H1 (cell line): ENCODE measurements at regions not wholly inside any gene's neighbourhood (a gene's known extent, or its start where the extent isn't known, plus 50 kb on each side); places are given as distances from the start of the nearest gene placed in this dataset.

Source experiments
- CTCF ChIA-PET: fragments of 300-600 bp; sonication (Branson Sonifier 250); formaldehyde crosslinking; loops from one replicate; lab custom pipeline; 2021; ENCODE audit not compliant: partially characterized antibody; lab: Charles Lee
- POLR2A ChIA-PET: fragments of 300-600 bp; sonication (Branson Sonifier 250); formaldehyde crosslinking; loops from one replicate; lab custom pipeline; 2021; ENCODE audit warnings: inconsistent platforms; ENCODE audit not compliant: partially characterized antibody; lab: Charles Lee
- DNase-seq, 2 experiments: peaks; one replicate each; pipeline versions ENCODE4 v3.0.0 to v3.0.0-alpha.2; 2010 to 2022; ENCODE audit warnings: low spot score in 2 of 2, low read depth in 1 of 2, mixed read lengths in 1 of 2
- FAIRE-seq: peaks from 2 replicates; lab custom pipeline; 2011; peaks lifted over from hg19 to GRCh38; lab: Jason Lieb, UNC
- H2AFZ ChIP-seq: 2 replicates; pipeline ENCODE4 v1.8.1; 2012; ENCODE audit warnings: low read length, inconsistent platforms
- H2AK5ac ChIP-seq: 2 replicates; pipeline ENCODE4 v1.6.1; 2013; ENCODE audit warnings: low read depth, low read length
- H2BK120ac ChIP-seq: replicated peaks from 2 replicates; pipeline ENCODE3; 2013; ENCODE audit warnings: low read depth, low read length, inconsistent platforms
- H2BK12ac ChIP-seq: 2 replicates; pipeline ENCODE4 v1.6.1; 2013; ENCODE audit warnings: low read depth, low read length
- H2BK15ac ChIP-seq: 2 replicates; pipeline ENCODE4 v1.6.1; 2013; ENCODE audit warnings: low read length
- H2BK20ac ChIP-seq: 2 replicates; pipeline ENCODE4 v1.6.1; 2013; ENCODE audit warnings: low read length
- H2BK5ac ChIP-seq: 2 replicates; pipeline ENCODE4 v1.6.1; 2013; ENCODE audit warnings: low read depth, low read length
- H3K14ac ChIP-seq: 2 replicates; pipeline ENCODE4 v1.6.1; 2013; ENCODE audit warnings: inconsistent platforms; ENCODE audit not compliant: insufficient read length
- H3K18ac ChIP-seq: 2 replicates; pipeline ENCODE4 v1.6.1; 2013; ENCODE audit warnings: low read length; ENCODE audit errors: extremely low read depth
- H3K23ac ChIP-seq: 2 replicates; pipeline ENCODE4 v1.6.1; 2013; ENCODE audit warnings: inconsistent platforms; ENCODE audit not compliant: insufficient read length
- H3K23me2 ChIP-seq: 2 replicates; pipeline ENCODE4 v1.6.1; 2013; ENCODE audit warnings: low read depth, low read length
- H3K27ac ChIP-seq: 2 replicates; pipeline ENCODE4 v1.6.1; 2011; ENCODE audit warnings: low read depth, low read length, inconsistent platforms
- H3K27me3 ChIP-seq, 4 experiments: replicated peaks in 1 of 4; 1 replicate in 1 of 4; 2 replicates in 3 of 4; pipeline versions ENCODE4 v1.6.1 to v1.8.1; 2011 to 2013; ENCODE audit warnings: low read length in 3 of 4, mild to moderate bottlenecking in 3 of 4, inconsistent platforms in 2 of 4, mixed read lengths in 2 of 4, moderate library complexity in 1 of 4; ENCODE audit not compliant: control insufficient read depth in 3 of 4, insufficient read depth in 3 of 4; ENCODE audit errors: extremely low read depth in 1 of 4
- H3K36me3 ChIP-seq, 4 experiments: 2 replicates each; pipeline versions ENCODE4 v1.6.1 to v1.8.1; 2011 to 2013; ENCODE audit warnings: mild to moderate bottlenecking in 4 of 4, low read length in 3 of 4, moderate library complexity in 2 of 4, control low read depth in 1 of 4, inconsistent platforms in 1 of 4; ENCODE audit not compliant: insufficient read depth in 4 of 4, control insufficient read depth in 2 of 4
- H3K4ac ChIP-seq: replicated peaks from 2 replicates; pipeline ENCODE3; 2013; ENCODE audit warnings: low read length, low read depth, mixed read lengths, inconsistent platforms; ENCODE audit not compliant: insufficient read length
- H3K4me1 ChIP-seq, 4 experiments: replicated peaks in 1 of 4; 1 replicate in 1 of 4; 2 replicates in 3 of 4; pipeline versions ENCODE4 v1.6.1 to v1.8.1; 2011 to 2013; ENCODE audit warnings: low read length in 3 of 4, inconsistent platforms in 2 of 4, mixed read lengths in 1 of 4; ENCODE audit not compliant: insufficient read depth in 4 of 4, control insufficient read depth in 3 of 4
- H3K4me2 ChIP-seq, 2 experiments: 2 replicates each; pipeline versions ENCODE4 v1.6.1 to v1.8.1; 2011 to 2013; ENCODE audit warnings: low read depth in 2 of 2, low read length in 2 of 2, control low read depth in 1 of 2, inconsistent platforms in 1 of 2, mild to moderate bottlenecking in 1 of 2; ENCODE audit not compliant: insufficient read depth in 1 of 2
- H3K4me3 ChIP-seq, 4 experiments: fragments of 200-600, 300-600 bp in 1 of 4; sonication (generic), shearing (Covaris generic), sonication (Bioruptor Twin) in 1 of 4; 2 replicates each; pipeline versions ENCODE4 v1.5.1 to v1.8.1; 2011 to 2016; ENCODE audit warnings: low read length in 4 of 4, low read depth in 3 of 4, control low read depth in 2 of 4, inconsistent platforms in 2 of 4, mild to moderate bottlenecking in 2 of 4, mixed read lengths in 1 of 4, moderate library complexity in 1 of 4; ENCODE audit not compliant: insufficient read depth in 2 of 4; ENCODE audit errors: extremely low read depth in 1 of 4
- H3K56ac ChIP-seq: replicated peaks from 2 replicates; pipeline ENCODE3; 2013; ENCODE audit warnings: low read depth, mild to moderate bottlenecking, mixed read lengths, low read length, inconsistent platforms; ENCODE audit not compliant: insufficient read length
- H3K79me1 ChIP-seq: 2 replicates; pipeline ENCODE4 v1.6.1; 2013; ENCODE audit warnings: low read depth, low read length, control low read depth
- H3K79me2 ChIP-seq, 2 experiments: 2 replicates each; pipeline versions ENCODE4 v1.6.1 to v1.8.1; 2012 to 2013; ENCODE audit warnings: low read length in 2 of 2, mild to moderate bottlenecking in 2 of 2, inconsistent platforms in 1 of 2; ENCODE audit not compliant: insufficient read depth in 2 of 2, control insufficient read depth in 1 of 2
- H3K9ac ChIP-seq, 4 experiments: replicated peaks in 1 of 4; 1 replicate in 1 of 4; 2 replicates in 3 of 4; pipeline versions ENCODE4 v1.6.1 to v1.8.1; 2011 to 2013; ENCODE audit warnings: low read depth in 3 of 4, low read length in 3 of 4, control low read depth in 2 of 4, mild to moderate bottlenecking in 2 of 4, moderate library complexity in 2 of 4, inconsistent platforms in 1 of 4; ENCODE audit errors: extremely low read depth in 1 of 4
- H3K9me3 ChIP-seq, 2 experiments: 2 replicates each; pipeline versions ENCODE4 v1.6.1 to v1.8.1; 2012 to 2013; ENCODE audit warnings: mild to moderate bottlenecking in 2 of 2, moderate library complexity in 2 of 2, control low read depth in 1 of 2, inconsistent platforms in 1 of 2, low read depth in 1 of 2, low read length in 1 of 2, mixed read lengths in 1 of 2; ENCODE audit not compliant: insufficient read depth in 2 of 2
- H4K20me1 ChIP-seq, 2 experiments: replicated peaks in 1 of 2; 2 replicates each; pipeline versions ENCODE3 to v1.8.1; 2011 to 2013; ENCODE audit warnings: inconsistent platforms in 2 of 2, low read length in 2 of 2, mild to moderate bottlenecking in 1 of 2; ENCODE audit not compliant: insufficient read depth in 2 of 2, control insufficient read depth in 1 of 2
- H4K5ac ChIP-seq: 2 replicates; pipeline ENCODE4 v1.6.1; 2013; ENCODE audit warnings: low read length, low read depth, mixed read lengths, inconsistent platforms; ENCODE audit not compliant: insufficient read length
- H4K8ac ChIP-seq: 2 replicates; pipeline ENCODE4 v1.8.0; 2013; ENCODE audit warnings: mild to moderate bottlenecking, moderate library complexity, low read length, inconsistent platforms; ENCODE audit not compliant: insufficient read depth; ENCODE audit errors: extremely low read depth
- H4K91ac ChIP-seq: replicated peaks from 2 replicates; pipeline ENCODE3; 2013; ENCODE audit warnings: low read length, mixed read lengths, inconsistent platforms; ENCODE audit not compliant: insufficient read length
- BCL11A ChIP-seq, 2 experiments: IDR thresholded peaks; one replicate each; pipeline ENCODE4 v1.6.1; 2011; ENCODE audit warnings: low read depth in 2 of 2, low read length in 2 of 2, mild to moderate bottlenecking in 2 of 2
- CBX8 ChIP-seq: fragments of 300-800, 300-1000 bp; sonication (generic); IDR thresholded peaks from 2 replicates; pipeline ENCODE4 v1.7.1; 2016; ENCODE audit warnings: low read depth, low read length, borderline replicate concordance
- CREB1 ChIP-seq: IDR thresholded peaks from 2 replicates; pipeline ENCODE4 v1.6.1; 2012; ENCODE audit warnings: inconsistent platforms
- HDAC6 ChIP-seq: IDR thresholded peaks from one replicate; pipeline ENCODE4 v1.7.1; 2012; ENCODE audit warnings: low read depth, mild to moderate bottlenecking, inconsistent platforms, low read length, moderate library complexity
- POU5F1 ChIP-seq: IDR thresholded peaks from 2 replicates; pipeline ENCODE4 v1.6.1; 2011; ENCODE audit warnings: low read depth, mild to moderate bottlenecking, low read length, moderate library complexity
- RBBP5 ChIP-seq: IDR thresholded peaks from 2 replicates; pipeline ENCODE4 v1.7.1; 2012; ENCODE audit warnings: low read depth, mild to moderate bottlenecking, inconsistent platforms, low read length, moderate library complexity, borderline replicate concordance
- RFX5 ChIP-seq: IDR thresholded peaks from 2 replicates; pipeline ENCODE4 v1.6.1; 2011; ENCODE audit warnings: low read depth, low read length, improper control_type of control experiment, borderline replicate concordance
- RNF2 ChIP-seq: fragments of 200-900, 300-1000 bp; sonication (generic); IDR thresholded peaks from 2 replicates; pipeline ENCODE4 v1.7.1; 2016; ENCODE audit warnings: borderline replicate concordance, low read depth, mild to moderate bottlenecking, antibody characterized with exemption, low read length; ENCODE audit not compliant: poor library complexity, severe bottlenecking; ENCODE audit errors: missing control alignments
- SAP30 ChIP-seq: fragments of 300-600 bp; sonication (generic); IDR thresholded peaks from 2 replicates; pipeline ENCODE4 v1.7.1; 2012; ENCODE audit warnings: low read length, moderate library complexity, mild to moderate bottlenecking, inconsistent platforms; ENCODE audit not compliant: insufficient read depth, insufficient replicate concordance
- SIN3A ChIP-seq, 2 experiments: IDR thresholded peaks in 1 of 2; conservative IDR thresholded peaks in 1 of 2; 2 replicates each; pipeline ENCODE4 v1.6.1; 2011 to 2012; ENCODE audit warnings: low read length in 2 of 2, improper control_type of control experiment in 1 of 2, low read depth in 1 of 2, mild to moderate bottlenecking in 1 of 2
- TAF7 ChIP-seq: optimal IDR thresholded peaks from 2 replicates; pipeline ENCODE3; 2011; ENCODE audit warnings: low read depth, mild to moderate bottlenecking, inconsistent platforms, low read length, moderate library complexity, borderline replicate concordance
- TBP ChIP-seq: IDR thresholded peaks from 2 replicates; pipeline ENCODE4 v1.6.1; 2011; ENCODE audit warnings: low read depth, low read length, improper control_type of control experiment
- TCF12 ChIP-seq: IDR thresholded peaks from 2 replicates; pipeline ENCODE4 v1.6.1; 2011; ENCODE audit warnings: low read depth, mild to moderate bottlenecking, low read length
- WGBS, 2 experiments: shearing (Covaris generic) in 1 of 2; methylation state at CpG; one replicate each; pipeline versions ENCODE4 v1.1.6 to v1.1.7; 2013 to 2015; ENCODE audit warnings: low lambda C conversion rate in 2 of 2, mixed read lengths in 2 of 2, inconsistent platforms in 1 of 2, low coverage in 1 of 2, missing lambda C conversion rate in 1 of 2; ENCODE audit not compliant: insufficient replicate concordance in 2 of 2, insufficient coverage in 1 of 2, insufficient read length in 1 of 2; ENCODE audit errors: extremely low coverage in 1 of 2, missing lambda C conversion rate in 1 of 2; 5-methylcytosine and 5-hydroxymethylcytosine counted together
- TF ChIP-seq, protein P1 (sequence below): IDR thresholded peaks from 2 replicates; pipeline ENCODE4 v1.6.1; 2011; ENCODE audit warnings: low read depth, mild to moderate bottlenecking, low read length; ENCODE audit not compliant: insufficient read depth

DNA sequence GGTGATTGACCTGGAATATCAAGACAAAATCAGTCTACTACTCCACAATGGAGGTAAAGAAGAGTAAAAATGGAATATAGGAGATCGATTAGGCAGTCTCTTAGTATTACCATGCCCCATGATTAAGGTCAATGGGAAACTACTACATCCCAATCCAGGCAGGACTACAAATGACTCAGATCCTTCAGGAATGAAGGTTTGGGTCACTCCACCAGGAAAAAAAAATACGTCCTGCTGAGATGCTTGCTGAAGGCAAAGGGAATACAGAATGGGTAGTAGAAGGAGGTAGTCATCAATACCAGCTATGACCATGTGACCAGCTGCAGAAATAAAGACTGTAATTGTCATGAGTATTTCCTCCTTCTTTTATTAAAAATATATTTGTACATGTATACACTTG lies 103.4 kb upstream of the NPAS2 start:
- no peak overlapping the region for H4K5ac ChIP-seq
- H2AK5ac ChIP-seq = no peak overlapping the region
- H3K79me2 ChIP-seq = no peaks in the 10 kb centered on the region
- no peak overlapping the region for H3K23ac ChIP-seq
- H3K79me1 ChIP-seq = no peaks in the 10 kb centered on the region
- no peaks in the 10 kb centered on the region for H3K4me1 ChIP-seq
- no peak overlapping the region for H2BK12ac ChIP-seq
- no peak overlapping the region for H3K4me3 ChIP-seq
- POLR2A ChIA-PET = no interaction called here
- no peak overlapping the region for H3K56ac ChIP-seq
- DNase-seq (no peak), FAIRE-seq (no peak)
- no peak overlapping the region for H3K18ac ChIP-seq
- no peak overlapping the region for H2BK120ac ChIP-seq
- no peaks in the 10 kb centered on the region for H4K20me1 ChIP-seq
- WGBS, 2 experiments = 88% methylated on average over 2 of the region's 2 CpGs; no CpG with 5 or more reads in 1 of the 2 experiments
- H4K8ac ChIP-seq = no peak overlapping the region
- no peak overlapping the region for H4K91ac ChIP-seq
- H3K4ac ChIP-seq = no peak overlapping the region
- H3K14ac ChIP-seq = no peak overlapping the region
- no peak overlapping the region for H2AFZ ChIP-seq
- no peaks in the 10 kb centered on the region for H3K23me2 ChIP-seq
- H2BK20ac ChIP-seq = no peak overlapping the region
- H3K27ac ChIP-seq = no peak overlapping the region
- H2BK5ac ChIP-seq = no peak overlapping the region
- H3K9ac ChIP-seq = no peak overlapping the region
- no peaks in the 10 kb centered on the region for H3K27me3 ChIP-seq
- no peak overlapping the region for H3K4me2 ChIP-seq
- H3K36me3 ChIP-seq = no peaks in the 10 kb centered on the region
- H3K9me3 ChIP-seq = no peaks in the 10 kb centered on the region
- H2BK15ac ChIP-seq = no peak overlapping the region
- CTCF ChIA-PET = no interaction called here
- TF ChIP-seq, protein P1, sequence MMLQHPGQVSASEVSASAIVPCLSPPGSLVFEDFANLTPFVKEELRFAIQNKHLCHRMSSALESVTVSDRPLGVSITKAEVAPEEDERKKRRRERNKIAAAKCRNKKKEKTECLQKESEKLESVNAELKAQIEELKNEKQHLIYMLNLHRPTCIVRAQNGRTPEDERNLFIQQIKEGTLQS = no peak
- TF ChIP-seq SIN3A (conservative IDR thresholded peaks at IDR 0.05 in 1 of 2, IDR thresholded peaks at IDR 0.05 in 1 of 2; ENCODE audit: low read depth in 1 of 2, low read length in 2 of 2) = no peak
- TF ChIP-seq POU5F1 = no peak
- no peak for TF ChIP-seq RFX5
- TF ChIP-seq SAP30 = no peak
- TF ChIP-seq TAF7 = no peak
- no peak for TF ChIP-seq TBP
- no peak for TF ChIP-seq RNF2
- no peak for TF ChIP-seq CBX8
- TF ChIP-seq RBBP5 = no peak
- no peak for TF ChIP-seq TCF12
- no peak for TF ChIP-seq CREB1
- TF ChIP-seq BCL11A (IDR thresholded peaks at IDR 0.05; ENCODE audit: low read depth in 2 of 2, low read length in 2 of 2) = no peak
- TF ChIP-seq HDAC6 = no peak
